HG03439 (cell line): ENCODE measurements at regions not wholly inside any gene's neighbourhood (a gene's known extent, or its start where the extent isn't known, plus 50 kb on each side); places are given as distances from the start of the nearest gene placed in this dataset.

Experiments
- ATAC-seq: cut with Tn5 transposase; IDR thresholded peaks from one replicate; pipeline ENCODE4 v1.9.1; 2021; ENCODE audit warnings: mild to moderate bottlenecking, moderate library complexity; ENCODE audit not compliant: unreplicated experiment

GRCh38 chr2:188118431-188118830 lies 173.2 kb upstream of the GULP1 start:
- no peak for ATAC-seq

- ATAC-seq = no peak
Observed at GRCh38 chr2:188119112-188119838, 172.4 kb upstream of the GULP1 start.

- ATAC-seq = no peak
Observed at GRCh38 chr2:188122985-188123384, 168.7 kb upstream of the GULP1 start.

- no peak for ATAC-seq
Observed at GRCh38 chr2:188129677-188130076, 162.0 kb upstream of the GULP1 start.

GRCh38 chr2:188130317-188130716 lies 161.4 kb upstream of the GULP1 start:
- no peak for ATAC-seq

- no peak for ATAC-seq
Observed at GRCh38 chr2:188131281-188131680, 160.4 kb upstream of the GULP1 start.

- no peak for ATAC-seq
Observed at GRCh38 chr2:188132385-188132784, 159.3 kb upstream of the GULP1 start.

GRCh38 chr2:188134241-188134640 lies 157.4 kb upstream of the GULP1 start:
- no peak for ATAC-seq

- no peak for ATAC-seq
Observed at GRCh38 chr2:188138313-188138712, 153.4 kb upstream of the GULP1 start.

GRCh38 chr2:188142088-188142487 lies 149.6 kb upstream of the GULP1 start:
- no peak for ATAC-seq

- no peak for ATAC-seq
Observed at GRCh38 chr2:188142636-188143295, 148.9 kb upstream of the GULP1 start.

GRCh38 chr2:188145885-188146284 lies 145.8 kb upstream of the GULP1 start:
- ATAC-seq = no peak

- no peak for ATAC-seq
Observed at GRCh38 chr2:188146888-188147287, 144.8 kb upstream of the GULP1 start.

GRCh38 chr2:188151670-188152069 lies 140.0 kb upstream of the GULP1 start:
- ATAC-seq = no peak

- ATAC-seq = no peak
Observed at GRCh38 chr2:188158337-188159100, 133.2 kb upstream of the GULP1 start.

GRCh38 chr2:188159484-188159883 lies 132.2 kb upstream of the GULP1 start:
- no peak for ATAC-seq

- ATAC-seq = no peak
Observed at GRCh38 chr2:188170356-188170755, 121.3 kb upstream of the GULP1 start.

- ATAC-seq = no peak
Observed at GRCh38 chr2:188176620-188177019, 115.1 kb upstream of the GULP1 start.

GRCh38 chr2:188181067-188181838 lies 110.4 kb upstream of the GULP1 start:
- ATAC-seq = no peak

GRCh38 chr2:188181884-188182283 lies 109.8 kb upstream of the GULP1 start:
- ATAC-seq = no peak

GRCh38 chr2:188187726-188188125 lies 103.9 kb upstream of the GULP1 start:
- no peak for ATAC-seq
